ENCODE measurements at regions not wholly inside any gene's neighbourhood (a gene's known extent, or its start where the extent isn't known, plus 50 kb on each side); places are given as distances from the start of the nearest gene placed in this dataset.

DNA sequence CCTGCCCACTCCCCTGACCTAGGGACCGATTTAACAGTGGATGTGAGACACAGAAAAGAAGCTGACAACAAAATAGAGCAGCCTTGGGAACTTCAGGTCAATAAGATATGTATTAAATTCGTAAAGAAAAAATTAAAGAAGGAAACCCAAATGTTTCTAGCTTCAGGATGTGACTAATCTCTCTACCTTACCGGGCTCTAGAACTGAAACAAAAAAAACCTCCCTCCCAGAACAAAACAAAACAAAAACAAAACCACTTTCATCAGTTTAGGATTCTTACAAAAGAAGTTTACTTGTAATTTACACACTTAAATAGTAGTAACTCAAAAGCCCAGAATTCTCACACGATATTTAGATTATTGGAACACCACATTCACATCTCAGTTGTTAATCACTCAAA lies 185.8 kb upstream of the RPS6KA3 start (continued):
- TF ChIP-seq CHD2 (IDR thresholded peaks at IDR 0.05; ENCODE audit: low read length, partially characterized antibody) (no peak), USF2 (IDR thresholded peaks at IDR 0.05; ENCODE audit: borderline replicate concordance, low read depth, low read length) (no peak), TAF1 (IDR thresholded peaks at IDR 0.05; ENCODE audit: borderline replicate concordance, low read depth, low read length) (no peak)

- WGBS (ENCODE audit: low lambda C conversion rate): 41% methylated on average over 2 of the region's 2 CpGs
- no peak overlapping the region for H3K27ac ChIP-seq (ENCODE audit: low read depth in 2 of 2, low read length in 1 of 2)
Observed at GRCh38 chrX:20451929-20452328, 185.2 kb upstream of the RPS6KA3 start.

GRCh38 chrX:20445109-20445508 lies 178.4 kb upstream of the RPS6KA3 start:
- no peak overlapping the region for H3K9ac ChIP-seq
- H4K20me1 ChIP-seq (ENCODE audit: insufficient read depth): no peaks in the 10 kb centered on the region
- no peak overlapping the region for H2AFZ ChIP-seq (ENCODE audit: low read depth)
- no peaks in the 10 kb centered on the region for H3K9me2 ChIP-seq
- no peak overlapping the region for H3K4me2 ChIP-seq
- no peak overlapping the region for H3K27ac ChIP-seq (ENCODE audit: low read depth in 2 of 2, low read length in 1 of 2)
- no peaks in the 10 kb centered on the region; the same call in 1 of the 2 replicates for H3K27me3 ChIP-seq (ENCODE audit: insufficient read depth)
- TF ChIP-seq, protein P1, sequence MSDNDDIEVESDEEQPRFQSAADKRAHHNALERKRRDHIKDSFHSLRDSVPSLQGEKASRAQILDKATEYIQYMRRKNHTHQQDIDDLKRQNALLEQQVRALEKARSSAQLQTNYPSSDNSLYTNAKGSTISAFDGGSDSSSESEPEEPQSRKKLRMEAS (IDR thresholded peaks at IDR 0.05; ENCODE audit: low read depth): no peak
- TF ChIP-seq JUND (IDR thresholded peaks at IDR 0.05) (no peak), GATA2 (CRISPR knock-in tag; IDR thresholded peaks at IDR 0.05) (no peak), RXRA (IDR thresholded peaks at IDR 0.05; ENCODE audit: borderline replicate concordance, low read depth) (no peak), TCF12 (IDR thresholded peaks at IDR 0.05) (no peak), FOXJ3 (CRISPR knock-in tag; IDR thresholded peaks at IDR 0.05) (no peak), YY1 (IDR thresholded peaks at IDR 0.05; ENCODE audit: low read depth) (no peak), NFIC (IDR thresholded peaks at IDR 0.05; ENCODE audit: borderline replicate concordance) (no peak), RCOR1 (IDR thresholded peaks at IDR 0.05; ENCODE audit: low read length) (no peak), PBX3 (IDR thresholded peaks at IDR 0.05) (no peak), IRF3 (IDR thresholded peaks at IDR 0.05; ENCODE audit: low read depth, low read length) (no peak), USF2 (IDR thresholded peaks at IDR 0.05; ENCODE audit: borderline replicate concordance, low read depth, low read length) (no peak), TEAD4 (IDR thresholded peaks at IDR 0.05; ENCODE audit: borderline replicate concordance, insufficient read depth) (no peak), POLR2AphosphoS5 (IDR thresholded peaks at IDR 0.05; ENCODE audit: low read depth, low read length) (no peak)
- 54% methylated on average over 2 of the region's 2 CpGs for WGBS (ENCODE audit: low lambda C conversion rate)
- H3K4me1 ChIP-seq (ENCODE audit: control insufficient read depth in 1 of 2, insufficient read depth in 2 of 2, low read depth in 1 of 2, low read length in 1 of 2): no peaks in the 10 kb centered on the region
- H3K9me3 ChIP-seq: no peaks in the 10 kb centered on the region
- no peaks in the 10 kb centered on the region for H3K36me3 ChIP-seq (replicated peaks in 1 of 2; ENCODE audit: control insufficient read depth in 1 of 2, insufficient read depth in 2 of 2, low read length in 1 of 2)
- no peaks in the 10 kb centered on the region for H3K79me2 ChIP-seq (ENCODE audit: insufficient read depth)
- H3F3A ChIP-seq (replicated peaks; ENCODE audit: insufficient read depth): no peaks in the 10 kb centered on the region
- no peak overlapping the region for H3K4me3 ChIP-seq (ENCODE audit: low read depth in 2 of 2, low read length in 1 of 2)
- DNase-seq: no peak
- CTCF ChIA-PET: interaction anchor here (0.6 kb wide), 1 partner anchor 212 kb away, joined by 3 read pairs; no protein-coding TSS in a partner anchor
- POLR2A ChIA-PET: no interaction called here

More at GRCh38 chrX:20451929-20452328, 185.2 kb upstream of the RPS6KA3 start:
- ChIA-PET POLR2A (no interaction called here), CTCF (no interaction called here)
- no peak overlapping the region for H3K4me3 ChIP-seq (ENCODE audit: low read depth in 2 of 2, low read length in 1 of 2)
- no peaks in the 10 kb centered on the region for H3K9me2 ChIP-seq
- no peaks in the 10 kb centered on the region for H3K9me3 ChIP-seq
- no peak for TF ChIP-seq CHD2 (IDR thresholded peaks at IDR 0.05; ENCODE audit: low read length, partially characterized antibody)
- no peak for TF ChIP-seq YY1 (IDR thresholded peaks at IDR 0.05; ENCODE audit: low read depth)
- TF ChIP-seq FOSL2 (IDR thresholded peaks at IDR 0.05; ENCODE audit: borderline replicate concordance, low read depth): no peak
- TF ChIP-seq POLR2AphosphoS5 (IDR thresholded peaks at IDR 0.05; ENCODE audit: low read depth, low read length): no peak
- TF ChIP-seq ELF1 (IDR thresholded peaks at IDR 0.05): no peak
- TF ChIP-seq FOXM1 (IDR thresholded peaks at IDR 0.05; ENCODE audit: low read depth): no peak
- TF ChIP-seq, protein P2, sequence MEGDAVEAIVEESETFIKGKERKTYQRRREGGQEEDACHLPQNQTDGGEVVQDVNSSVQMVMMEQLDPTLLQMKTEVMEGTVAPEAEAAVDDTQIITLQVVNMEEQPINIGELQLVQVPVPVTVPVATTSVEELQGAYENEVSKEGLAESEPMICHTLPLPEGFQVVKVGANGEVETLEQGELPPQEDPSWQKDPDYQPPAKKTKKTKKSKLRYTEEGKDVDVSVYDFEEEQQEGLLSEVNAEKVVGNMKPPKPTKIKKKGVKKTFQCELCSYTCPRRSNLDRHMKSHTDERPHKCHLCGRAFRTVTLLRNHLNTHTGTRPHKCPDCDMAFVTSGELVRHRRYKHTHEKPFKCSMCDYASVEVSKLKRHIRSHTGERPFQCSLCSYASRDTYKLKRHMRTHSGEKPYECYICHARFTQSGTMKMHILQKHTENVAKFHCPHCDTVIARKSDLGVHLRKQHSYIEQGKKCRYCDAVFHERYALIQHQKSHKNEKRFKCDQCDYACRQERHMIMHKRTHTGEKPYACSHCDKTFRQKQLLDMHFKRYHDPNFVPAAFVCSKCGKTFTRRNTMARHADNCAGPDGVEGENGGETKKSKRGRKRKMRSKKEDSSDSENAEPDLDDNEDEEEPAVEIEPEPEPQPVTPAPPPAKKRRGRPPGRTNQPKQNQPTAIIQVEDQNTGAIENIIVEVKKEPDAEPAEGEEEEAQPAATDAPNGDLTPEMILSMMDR (IDR thresholded peaks at IDR 0.05): no peak
- TF ChIP-seq SIN3A (IDR thresholded peaks at IDR 0.05; ENCODE audit: borderline replicate concordance, low read depth, low read length): no peak
- no peak overlapping the region for H3K9ac ChIP-seq
- H4K20me1 ChIP-seq (ENCODE audit: insufficient read depth): no peaks in the 10 kb centered on the region
- H3K27me3 ChIP-seq (ENCODE audit: insufficient read depth): no peaks in the 10 kb centered on the region
- H3K4me2 ChIP-seq: no peak overlapping the region
- no peaks in the 10 kb centered on the region for H3K36me3 ChIP-seq (replicated peaks in 1 of 2; ENCODE audit: control insufficient read depth in 1 of 2, insufficient read depth in 2 of 2, low read length in 1 of 2)
- no peak overlapping the region for H2AFZ ChIP-seq (ENCODE audit: low read depth)
- no peaks in the 10 kb centered on the region for H3F3A ChIP-seq (replicated peaks; ENCODE audit: insufficient read depth)
- H3K79me2 ChIP-seq (ENCODE audit: insufficient read depth): no peaks in the 10 kb centered on the region
- DNase-seq: no peak
- H3K4me1 ChIP-seq (ENCODE audit: control insufficient read depth in 1 of 2, insufficient read depth in 2 of 2, low read depth in 1 of 2, low read length in 1 of 2): no peaks in the 10 kb centered on the region
